IMR-90 (cell line): ENCODE measurements at regions not wholly inside any gene's neighbourhood (a gene's known extent, or its start where the extent isn't known, plus 50 kb on each side); places are given as distances from the start of the nearest gene placed in this dataset.

Experiments used
- ATAC-seq: fragments of 200-7000 bp; cut with Tn5 transposase; 2 replicates; pipeline ENCODE4 v1.9.1; 2020; ENCODE audit warnings: low read depth, mild to moderate bottlenecking, moderate library complexity
- BruUV-seq: library from RNA; stranded (reverse); fragments of 400-500 nt; replicated peaks from 2 replicates; lab custom pipeline; 2021; lab: Mats Ljungman, UMichigan
- CTCF ChIA-PET: fragments of 300-600 bp; formaldehyde crosslinking; extraction: SDS; loops from one replicate; lab custom pipeline; 2021; ENCODE audit warnings: antibody characterized with exemption; lab: Yijun Ruan, JAX
- POLR2A ChIA-PET: fragments of 300-600 bp; sonication (Branson Sonifier 250); formaldehyde crosslinking; loops from one replicate; lab custom pipeline; 2022; ENCODE audit warnings: antibody characterized with exemption; ENCODE audit not compliant: unreplicated experiment; lab: Charles Lee
- DNase-seq: peaks from one replicate; pipeline ENCODE4 v3.0.0; 2013
- H2AFZ ChIP-seq: replicated peaks from 2 replicates; pipeline ENCODE3; 2013; ENCODE audit warnings: low read length, mild to moderate bottlenecking; ENCODE audit not compliant: poor library complexity
- H2AK5ac ChIP-seq: 2 replicates; pipeline ENCODE4 v1.6.1; 2013; ENCODE audit warnings: low read depth, low read length, inconsistent platforms
- H2AK9ac ChIP-seq: replicated peaks from 2 replicates; pipeline ENCODE3; 2013; ENCODE audit warnings: mild to moderate bottlenecking, low read depth, low read length, moderate library complexity; ENCODE audit not compliant: poor library complexity
- H2BK120ac ChIP-seq: 2 replicates; pipeline ENCODE4 v1.6.1; 2013; ENCODE audit warnings: low read depth, low read length, inconsistent platforms
- H2BK15ac ChIP-seq: 3 replicates; pipeline ENCODE4 v1.6.1; 2013; ENCODE audit warnings: low read depth, low read length, inconsistent platforms
- H2BK20ac ChIP-seq: 2 replicates; pipeline ENCODE4 v1.6.1; 2013; ENCODE audit warnings: low read depth, mild to moderate bottlenecking, inconsistent platforms, low read length, moderate library complexity
- H2BK5ac ChIP-seq: 2 replicates; pipeline ENCODE4 v1.6.1; 2013; ENCODE audit warnings: mild to moderate bottlenecking, low read depth, low read length, inconsistent platforms; ENCODE audit not compliant: poor library complexity, severe bottlenecking
- H3K14ac ChIP-seq: replicated peaks from 2 replicates; pipeline ENCODE4 v1.6.1; 2013; ENCODE audit warnings: low read depth, low read length, inconsistent platforms
- H3K18ac ChIP-seq: 2 replicates; pipeline ENCODE4 v1.6.1; 2013; ENCODE audit warnings: low read depth, low read length, control low read depth
- H3K23ac ChIP-seq: 2 replicates; pipeline ENCODE4 v1.6.1; 2013; ENCODE audit warnings: low read depth, low read length, inconsistent platforms
- H3K27ac ChIP-seq: 2 replicates; pipeline ENCODE4 v1.5.1; 2013; ENCODE audit warnings: mild to moderate bottlenecking, control low read depth, low read length; ENCODE audit not compliant: insufficient read depth
- H3K27me3 ChIP-seq: 2 replicates; pipeline ENCODE4 v1.6.1; 2013; ENCODE audit warnings: low read length; ENCODE audit not compliant: control insufficient read depth, insufficient read depth
- H3K36me3 ChIP-seq: 2 replicates; pipeline ENCODE4 v1.6.1; 2013; ENCODE audit warnings: low read length, mixed read lengths; ENCODE audit not compliant: control insufficient read depth, insufficient read depth
- H3K4ac ChIP-seq: 2 replicates; pipeline ENCODE4 v1.6.1; 2013; ENCODE audit warnings: low read depth, low read length, inconsistent platforms
- H3K4me1 ChIP-seq: 2 replicates; pipeline ENCODE4 v1.6.1; 2013; ENCODE audit warnings: low read length, mixed read lengths; ENCODE audit not compliant: control insufficient read depth, insufficient read depth
- H3K4me2 ChIP-seq: 2 replicates; pipeline ENCODE4 v1.6.1; 2013; ENCODE audit warnings: low read depth, mild to moderate bottlenecking, control low read depth, low read length, moderate library complexity
- H3K4me3 ChIP-seq: 2 replicates; pipeline ENCODE4 v1.5.1; 2013; ENCODE audit warnings: low read depth, mild to moderate bottlenecking, control low read depth, low read length, moderate library complexity; ENCODE audit not compliant: insufficient read depth
- H3K56ac ChIP-seq: 2 replicates; pipeline ENCODE4 v1.6.1; 2013; ENCODE audit warnings: low read length, inconsistent platforms; ENCODE audit not compliant: insufficient read depth; ENCODE audit errors: extremely low read depth
- H3K79me1 ChIP-seq, 2 experiments: 2 replicates each; pipeline ENCODE4 v1.6.1; 2013; ENCODE audit warnings: low read length in 2 of 2, inconsistent platforms in 1 of 2, low read depth in 1 of 2
- H3K9ac ChIP-seq: 2 replicates; pipeline ENCODE4 v1.6.1; 2013; ENCODE audit warnings: low read depth, low read length, control low read depth
- H3K9me1 ChIP-seq: 2 replicates; pipeline ENCODE4 v1.6.1; 2013; ENCODE audit warnings: low read length, inconsistent platforms; ENCODE audit not compliant: insufficient read depth
- H3K9me3 ChIP-seq: 2 replicates; pipeline ENCODE4 v1.6.1; 2013; ENCODE audit warnings: low read length; ENCODE audit not compliant: control insufficient read depth, insufficient read depth
- H4K20me1 ChIP-seq: 2 replicates; pipeline ENCODE4 v1.6.1; 2013; ENCODE audit warnings: low read length, inconsistent platforms; ENCODE audit not compliant: insufficient read depth
- H4K5ac ChIP-seq: 2 replicates; pipeline ENCODE4 v1.6.1; 2013; ENCODE audit warnings: mild to moderate bottlenecking, low read depth, low read length, control low read depth
- H4K8ac ChIP-seq, 2 experiments: 2 replicates each; pipeline ENCODE4 v1.6.1; 2013; ENCODE audit warnings: low read depth in 2 of 2, low read length in 2 of 2, control low read depth in 1 of 2, inconsistent platforms in 1 of 2
- H4K91ac ChIP-seq: 2 replicates; pipeline ENCODE4 v1.6.1; 2013; ENCODE audit warnings: low read depth, low read length, inconsistent platforms; ENCODE audit not compliant: insufficient read depth
- CHD1 ChIP-seq: IDR thresholded peaks from 2 replicates; pipeline ENCODE4 v1.6.1; 2012; ENCODE audit warnings: low read depth, low read length, improper control_type of control experiment
- FOS ChIP-seq: fragments of 150-350 bp; IDR thresholded peaks from 2 replicates; pipeline ENCODE4 v1.6.1; 2016; ENCODE audit warnings: low read depth, low read length
- MXI1 ChIP-seq: IDR thresholded peaks from 2 replicates; pipeline ENCODE4 v1.6.1; 2012; ENCODE audit warnings: low read depth, mild to moderate bottlenecking, low read length, moderate library complexity, borderline replicate concordance
- NFE2L2 ChIP-seq: fragments of 150-350 bp; IDR thresholded peaks from 2 replicates; pipeline ENCODE4 v1.6.1; 2016; ENCODE audit warnings: low read depth, mild to moderate bottlenecking, low read length
- RCOR1 ChIP-seq: IDR thresholded peaks from 2 replicates; pipeline ENCODE4 v1.6.1; 2012; ENCODE audit warnings: mild to moderate bottlenecking, low read length, improper control_type of control experiment; ENCODE audit not compliant: insufficient replicate concordance
- WGBS, 2 experiments: methylation state at CpG; one replicate each; pipeline versions ENCODE4 v1.1.5 to v1.1.7; 2013; ENCODE audit warnings: missing lambda C conversion rate in 2 of 2; ENCODE audit not compliant: insufficient read length in 1 of 2; ENCODE audit errors: extremely low coverage in 2 of 2; 5-methylcytosine and 5-hydroxymethylcytosine counted together
- dilution Hi-C: fragments of 300-500 bp; cut with HindIII; formaldehyde crosslinking; loops from one replicate; pipeline ENCODE4 v1.14.3; 2018; ENCODE audit warnings: low sequenced_read_pairs; ENCODE audit not compliant: unreplicated experiment
- in situ Hi-C: fragments of 300-500 bp; cut with MboI; formaldehyde crosslinking; loops from 3 replicates; pipeline ENCODE4 v1.14.3; 2019; ENCODE audit warnings: low sequenced_read_pairs, inconsistent platforms, mixed read lengths
- intact Hi-C: fragments of 100-400 bp; cut with micrococcal nuclease; formaldehyde crosslinking; loops from 2 replicates; pipeline ENCODE4 v1.10.0; 2022
- TF ChIP-seq, protein P1 (sequence below): fragments of 150-350 bp; IDR thresholded peaks from 2 replicates; pipeline ENCODE4 v1.6.1; 2016; ENCODE audit warnings: low read depth, mild to moderate bottlenecking, low read length, moderate library complexity, borderline replicate concordance
- TF ChIP-seq, protein P2 (sequence below): conservative IDR thresholded peaks from 2 replicates; pipeline ENCODE4 v1.5.1; 2012; ENCODE audit warnings: mild to moderate bottlenecking, low read depth, low read length, improper control_type of control experiment

DNA sequence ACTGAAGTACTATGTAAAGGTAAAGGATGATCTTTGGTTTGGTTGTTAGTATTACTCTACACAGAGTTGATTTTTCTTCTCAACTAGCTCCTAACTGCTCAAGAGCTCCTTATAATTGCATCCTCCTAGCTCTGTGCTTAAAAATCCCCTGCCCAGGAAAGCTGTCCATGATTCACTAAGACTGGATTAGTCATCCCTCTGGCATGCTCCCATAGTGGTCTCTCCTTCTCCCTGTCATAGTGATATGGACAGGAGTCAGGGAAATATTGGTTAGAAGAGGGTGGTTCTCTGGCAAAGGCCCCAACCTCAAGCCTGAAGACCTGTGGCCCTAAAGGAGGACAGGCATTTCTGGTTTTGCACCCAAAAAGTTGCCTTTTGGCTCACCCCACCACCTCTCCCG lies 242.3 kb upstream of the KCNIP4 start:
- no peak overlapping the region for H4K91ac ChIP-seq
- BruUV-seq = no TSS peak
- no peaks in the 10 kb centered on the region for H3K27me3 ChIP-seq
- ChIA-PET POLR2A (no interaction called here), CTCF (no interaction called here)
- H3K79me1 ChIP-seq = no peaks in the 10 kb centered on the region
- no peak overlapping the region for H3K4me3 ChIP-seq
- no peak overlapping the region for H3K18ac ChIP-seq
- no peak overlapping the region for H4K5ac ChIP-seq
- no peak overlapping the region for H2BK15ac ChIP-seq
- no peak overlapping the region for H3K56ac ChIP-seq
- H2BK120ac ChIP-seq = no peak overlapping the region
- in situ Hi-C loops (no loop called here), dilution Hi-C loops (no loop called here), intact Hi-C loops (no loop called here)
- no peaks in the 10 kb centered on the region for H4K20me1 ChIP-seq
- H3K9me1 ChIP-seq = no peaks in the 10 kb centered on the region
- no peak overlapping the region for H2AK5ac ChIP-seq
- no peaks in the 10 kb centered on the region for H3K4me1 ChIP-seq
- ATAC-seq (peak; percentile 51; the same call in 1 of the 2 replicates), DNase-seq (peak; percentile 77)
- H3K14ac ChIP-seq = no peak overlapping the region
- H3K4ac ChIP-seq = no peak overlapping the region
- WGBS, 2 experiments = no CpG with 5 or more reads among the region's 1 CpG
- no peak for TF ChIP-seq MXI1
- TF ChIP-seq, protein P1, sequence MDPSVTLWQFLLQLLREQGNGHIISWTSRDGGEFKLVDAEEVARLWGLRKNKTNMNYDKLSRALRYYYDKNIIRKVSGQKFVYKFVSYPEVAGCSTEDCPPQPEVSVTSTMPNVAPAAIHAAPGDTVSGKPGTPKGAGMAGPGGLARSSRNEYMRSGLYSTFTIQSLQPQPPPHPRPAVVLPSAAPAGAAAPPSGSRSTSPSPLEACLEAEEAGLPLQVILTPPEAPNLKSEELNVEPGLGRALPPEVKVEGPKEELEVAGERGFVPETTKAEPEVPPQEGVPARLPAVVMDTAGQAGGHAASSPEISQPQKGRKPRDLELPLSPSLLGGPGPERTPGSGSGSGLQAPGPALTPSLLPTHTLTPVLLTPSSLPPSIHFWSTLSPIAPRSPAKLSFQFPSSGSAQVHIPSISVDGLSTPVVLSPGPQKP = no peak
- TF ChIP-seq RCOR1 = no peak
- TF ChIP-seq, protein P2, sequence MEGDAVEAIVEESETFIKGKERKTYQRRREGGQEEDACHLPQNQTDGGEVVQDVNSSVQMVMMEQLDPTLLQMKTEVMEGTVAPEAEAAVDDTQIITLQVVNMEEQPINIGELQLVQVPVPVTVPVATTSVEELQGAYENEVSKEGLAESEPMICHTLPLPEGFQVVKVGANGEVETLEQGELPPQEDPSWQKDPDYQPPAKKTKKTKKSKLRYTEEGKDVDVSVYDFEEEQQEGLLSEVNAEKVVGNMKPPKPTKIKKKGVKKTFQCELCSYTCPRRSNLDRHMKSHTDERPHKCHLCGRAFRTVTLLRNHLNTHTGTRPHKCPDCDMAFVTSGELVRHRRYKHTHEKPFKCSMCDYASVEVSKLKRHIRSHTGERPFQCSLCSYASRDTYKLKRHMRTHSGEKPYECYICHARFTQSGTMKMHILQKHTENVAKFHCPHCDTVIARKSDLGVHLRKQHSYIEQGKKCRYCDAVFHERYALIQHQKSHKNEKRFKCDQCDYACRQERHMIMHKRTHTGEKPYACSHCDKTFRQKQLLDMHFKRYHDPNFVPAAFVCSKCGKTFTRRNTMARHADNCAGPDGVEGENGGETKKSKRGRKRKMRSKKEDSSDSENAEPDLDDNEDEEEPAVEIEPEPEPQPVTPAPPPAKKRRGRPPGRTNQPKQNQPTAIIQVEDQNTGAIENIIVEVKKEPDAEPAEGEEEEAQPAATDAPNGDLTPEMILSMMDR = no peak
- no peak for TF ChIP-seq FOS
- TF ChIP-seq NFE2L2 = no peak
- TF ChIP-seq CHD1 = no peak
- H2BK5ac ChIP-seq = no peak overlapping the region
- no peak overlapping the region for H4K8ac ChIP-seq
- H3K27ac ChIP-seq = no peak overlapping the region
- H3K9me3 ChIP-seq = no peaks in the 10 kb centered on the region
- H3K4me2 ChIP-seq = no peak overlapping the region
- no peaks in the 10 kb centered on the region for H3K36me3 ChIP-seq
- H3K9ac ChIP-seq = no peak overlapping the region
- no peak overlapping the region for H2BK20ac ChIP-seq
- H2AFZ ChIP-seq = no peak overlapping the region
- no peak overlapping the region for H2AK9ac ChIP-seq
- H3K23ac ChIP-seq = no peak overlapping the region
